CD1c-positive myeloid dendritic cell (primary cell): ENCODE measurements at regions not wholly inside any gene's neighbourhood (a gene's known extent, or its start where the extent isn't known, plus 50 kb on each side); places are given as distances from the start of the nearest gene placed in this dataset.
"Not testable (repeated sequence)": the region's sequence is repeated elsewhere in the genome, so short reads cannot be mapped to it uniquely, and the experiment has no call there.

ENCODE experiments used
- DNase-seq: peaks from one replicate; pipeline ENCODE4 v3.0.0-alpha.2; 2016; ENCODE audit errors: extremely low spot score

GRCh38 chr10:45056806-45057205 is 56.1 kb downstream of the ZNF22 start:
- not testable (repeated sequence) for DNase-seq

- DNase-seq = peak; percentile 77
These were observed 57.9 kb downstream of the ZNF22 start for GRCh38 chr10:45058580-45058979.

GRCh38 chr10:45058992-45059561 is 58.4 kb downstream of the ZNF22 start:
- DNase-seq = peak; percentile 57

GRCh38 chr10:45059632-45060031 is 58.9 kb downstream of the ZNF22 start:
- no peak for DNase-seq

- no peak for DNase-seq
These were observed 61.3 kb downstream of the ZNF22 start for GRCh38 chr10:45061982-45062381.

GRCh38 chr10:45063591-45064231 is 63.0 kb downstream of the ZNF22 start:
- peak; percentile 6 for DNase-seq

- DNase-seq = peak; percentile 35
These were observed 64.3 kb downstream of the ZNF22 start for GRCh38 chr10:45064998-45065397.

- DNase-seq = no peak
These were observed 70.5 kb downstream of the ZNF22 start for GRCh38 chr10:45071043-45071813.

GRCh38 chr10:45075216-45075615 is 74.5 kb downstream of the ZNF22 start:
- DNase-seq = no peak

GRCh38 chr10:45075826-45076380 is 75.2 kb downstream of the ZNF22 start:
- DNase-seq = no peak

- no peak for DNase-seq
These were observed 76.2 kb downstream of the ZNF22 start for GRCh38 chr10:45076891-45077290.

- no peak for DNase-seq
These were observed 79.6 kb downstream of the ZNF22 start for GRCh38 chr10:45080331-45080730.

GRCh38 chr10:45082176-45082575 is 81.5 kb downstream of the ZNF22 start:
- DNase-seq = no peak

GRCh38 chr10:45091968-45092367 is 91.2 kb downstream of the ZNF22 start:
- no peak for DNase-seq

GRCh38 chr10:45093945-45094344 is 93.2 kb downstream of the ZNF22 start:
- no peak for DNase-seq

- DNase-seq = no peak
These were observed 94.6 kb downstream of the ZNF22 start for GRCh38 chr10:45095286-45095685.

GRCh38 chr10:45096001-45096400 is 95.3 kb downstream of the ZNF22 start:
- no peak for DNase-seq

- DNase-seq = no peak
These were observed 99.7 kb downstream of the ZNF22 start for GRCh38 chr10:45100429-45100828.

- DNase-seq = no peak
These were observed 104.0 kb downstream of the ZNF22 start for GRCh38 chr10:45104674-45105073.

GRCh38 chr10:45105309-45105708 is 104.6 kb downstream of the ZNF22 start:
- not testable (repeated sequence) for DNase-seq

- no peak for DNase-seq
These were observed 105.6 kb downstream of the ZNF22 start for GRCh38 chr10:45106236-45106856.

- no peak for DNase-seq
These were observed 110.8 kb downstream of the ZNF22 start for GRCh38 chr10:45111509-45111908.
